PC-3 (cell line): ENCODE measurements at regions not wholly inside any gene's neighbourhood (a gene's known extent, or its start where the extent isn't known, plus 50 kb on each side); places are given as distances from the start of the nearest gene placed in this dataset.

Experiments used
- EZH2 ChIP-seq: fragments of 300-600 bp; sonication (generic); IDR thresholded peaks from one replicate; pipeline ENCODE4 v1.6.1; 2017; ENCODE audit warnings: antibody characterized with exemption, mild to moderate bottlenecking, low read length; ENCODE audit not compliant: unreplicated experiment
- TF ChIP-seq, protein P1 (sequence below): fragments of 300-600 bp; sonication (generic); conservative IDR thresholded peaks from 2 replicates; pipeline ENCODE4 v1.5.1; 2017; ENCODE audit warnings: antibody characterized with exemption, low read depth, mild to moderate bottlenecking, low read length

DNA sequence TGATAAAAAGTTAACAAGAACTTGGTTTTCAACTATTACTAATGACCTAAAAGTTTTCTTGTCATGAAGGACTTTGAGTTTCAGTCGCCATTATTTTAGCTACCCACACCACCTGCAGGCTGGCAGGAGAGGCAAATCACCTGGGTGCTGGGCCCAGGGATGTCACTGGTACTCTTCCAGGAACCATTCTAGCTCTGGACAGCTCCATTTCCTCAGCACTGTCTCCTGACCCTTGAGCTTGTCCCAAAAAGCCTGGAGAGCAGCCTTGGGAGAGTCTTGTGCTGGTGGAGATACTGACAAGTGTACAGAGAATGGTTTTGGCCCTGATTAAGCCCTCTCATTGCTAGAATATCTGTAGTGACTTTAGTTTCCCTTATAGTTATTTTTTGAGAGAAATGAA, 1924.1 kb upstream of the WWC1 start:
- TF ChIP-seq, protein P1, sequence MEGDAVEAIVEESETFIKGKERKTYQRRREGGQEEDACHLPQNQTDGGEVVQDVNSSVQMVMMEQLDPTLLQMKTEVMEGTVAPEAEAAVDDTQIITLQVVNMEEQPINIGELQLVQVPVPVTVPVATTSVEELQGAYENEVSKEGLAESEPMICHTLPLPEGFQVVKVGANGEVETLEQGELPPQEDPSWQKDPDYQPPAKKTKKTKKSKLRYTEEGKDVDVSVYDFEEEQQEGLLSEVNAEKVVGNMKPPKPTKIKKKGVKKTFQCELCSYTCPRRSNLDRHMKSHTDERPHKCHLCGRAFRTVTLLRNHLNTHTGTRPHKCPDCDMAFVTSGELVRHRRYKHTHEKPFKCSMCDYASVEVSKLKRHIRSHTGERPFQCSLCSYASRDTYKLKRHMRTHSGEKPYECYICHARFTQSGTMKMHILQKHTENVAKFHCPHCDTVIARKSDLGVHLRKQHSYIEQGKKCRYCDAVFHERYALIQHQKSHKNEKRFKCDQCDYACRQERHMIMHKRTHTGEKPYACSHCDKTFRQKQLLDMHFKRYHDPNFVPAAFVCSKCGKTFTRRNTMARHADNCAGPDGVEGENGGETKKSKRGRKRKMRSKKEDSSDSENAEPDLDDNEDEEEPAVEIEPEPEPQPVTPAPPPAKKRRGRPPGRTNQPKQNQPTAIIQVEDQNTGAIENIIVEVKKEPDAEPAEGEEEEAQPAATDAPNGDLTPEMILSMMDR = no peak
- no peak for TF ChIP-seq EZH2
